Astrocyte of the cerebellum (primary cell): ENCODE measurements at regions not wholly inside any gene's neighbourhood (a gene's known extent, or its start where the extent isn't known, plus 50 kb on each side); places are given as distances from the start of the nearest gene placed in this dataset.
"Not testable (repeated sequence)": the region's sequence is repeated elsewhere in the genome, so short reads cannot be mapped to it uniquely, and the experiment has no call there.

ENCODE experiments used
- DNase-seq: peaks from one replicate; pipeline ENCODE4 v3.0.0-alpha.2; 2011; ENCODE audit warnings: low read depth
- H3K4me3 ChIP-seq: 2 replicates; pipeline ENCODE4 v1.5.1; 2011; ENCODE audit warnings: mild to moderate bottlenecking, low read depth, low read length, moderate library complexity
- in situ Hi-C: cut with HindIII; loops from 2 replicates; pipeline ENCODE4 v1.10.0; 2017; ENCODE audit warnings: low sequenced_read_pairs
- TF ChIP-seq, protein P1 (sequence below): IDR thresholded peaks from 2 replicates; pipeline ENCODE4 v1.5.1; 2012; ENCODE audit warnings: low read length, low read depth, moderate library complexity, mild to moderate bottlenecking; ENCODE audit errors: missing control alignments

DNA sequence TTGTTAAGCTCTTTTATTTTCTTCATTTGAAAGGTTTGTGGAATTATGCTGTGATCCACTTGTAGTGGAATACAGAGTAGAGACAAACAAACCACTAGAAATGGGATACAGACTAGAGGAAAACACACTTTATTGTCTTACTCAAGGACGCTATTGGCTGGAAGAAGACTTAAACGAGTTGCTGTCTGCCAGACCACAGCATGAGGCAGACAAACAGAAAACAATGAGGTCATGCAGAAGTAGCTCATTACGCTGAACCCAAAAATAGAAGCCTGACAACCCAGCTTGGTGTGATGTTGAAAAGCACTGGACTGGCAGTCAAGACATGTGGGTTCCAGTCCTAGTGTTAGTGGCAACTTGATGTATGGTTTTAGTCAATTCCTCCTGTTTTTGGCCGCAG lies 62.4 kb upstream of the P3H2 start:
- H3K4me3 ChIP-seq, result no peak overlapping the region
- DNase-seq, result peak; percentile 94
- TF ChIP-seq, protein P1, sequence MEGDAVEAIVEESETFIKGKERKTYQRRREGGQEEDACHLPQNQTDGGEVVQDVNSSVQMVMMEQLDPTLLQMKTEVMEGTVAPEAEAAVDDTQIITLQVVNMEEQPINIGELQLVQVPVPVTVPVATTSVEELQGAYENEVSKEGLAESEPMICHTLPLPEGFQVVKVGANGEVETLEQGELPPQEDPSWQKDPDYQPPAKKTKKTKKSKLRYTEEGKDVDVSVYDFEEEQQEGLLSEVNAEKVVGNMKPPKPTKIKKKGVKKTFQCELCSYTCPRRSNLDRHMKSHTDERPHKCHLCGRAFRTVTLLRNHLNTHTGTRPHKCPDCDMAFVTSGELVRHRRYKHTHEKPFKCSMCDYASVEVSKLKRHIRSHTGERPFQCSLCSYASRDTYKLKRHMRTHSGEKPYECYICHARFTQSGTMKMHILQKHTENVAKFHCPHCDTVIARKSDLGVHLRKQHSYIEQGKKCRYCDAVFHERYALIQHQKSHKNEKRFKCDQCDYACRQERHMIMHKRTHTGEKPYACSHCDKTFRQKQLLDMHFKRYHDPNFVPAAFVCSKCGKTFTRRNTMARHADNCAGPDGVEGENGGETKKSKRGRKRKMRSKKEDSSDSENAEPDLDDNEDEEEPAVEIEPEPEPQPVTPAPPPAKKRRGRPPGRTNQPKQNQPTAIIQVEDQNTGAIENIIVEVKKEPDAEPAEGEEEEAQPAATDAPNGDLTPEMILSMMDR, result no peak
- in situ Hi-C loops, result no loop called here

DNA sequence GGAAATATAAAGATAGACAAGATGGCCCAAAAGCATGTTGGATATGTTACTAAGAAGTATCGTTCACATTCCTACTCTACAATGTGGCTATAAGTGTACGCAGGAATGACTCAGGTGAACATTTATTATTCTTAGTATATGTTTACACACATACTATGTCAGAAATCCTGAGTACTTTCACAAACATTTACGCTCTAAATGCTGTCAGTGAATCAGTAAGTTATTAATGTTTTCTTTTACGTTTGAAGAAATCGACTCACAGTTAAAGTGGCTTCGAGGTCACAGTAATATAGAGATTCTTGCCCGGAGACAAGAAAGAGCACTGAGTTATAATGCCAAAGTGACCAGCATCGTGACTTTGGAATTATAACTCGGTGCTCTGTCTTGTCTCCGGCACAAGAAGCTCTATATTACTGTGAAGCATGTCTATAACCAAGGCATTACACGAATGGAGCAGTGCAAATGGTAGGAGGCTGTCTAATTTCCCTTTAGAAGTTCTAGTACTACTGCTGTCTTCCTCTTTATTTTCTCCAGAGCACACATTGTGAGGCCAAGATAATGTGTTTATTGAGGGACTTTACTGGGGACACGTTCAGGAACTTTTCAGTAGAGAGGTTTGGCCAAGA lies 61.8 kb upstream of the P3H2 start:
- in situ Hi-C loops, result no loop called here
- no peak for DNase-seq
- H3K4me3 ChIP-seq, result no peak overlapping the region
- TF ChIP-seq, protein P1, result no peak

DNA sequence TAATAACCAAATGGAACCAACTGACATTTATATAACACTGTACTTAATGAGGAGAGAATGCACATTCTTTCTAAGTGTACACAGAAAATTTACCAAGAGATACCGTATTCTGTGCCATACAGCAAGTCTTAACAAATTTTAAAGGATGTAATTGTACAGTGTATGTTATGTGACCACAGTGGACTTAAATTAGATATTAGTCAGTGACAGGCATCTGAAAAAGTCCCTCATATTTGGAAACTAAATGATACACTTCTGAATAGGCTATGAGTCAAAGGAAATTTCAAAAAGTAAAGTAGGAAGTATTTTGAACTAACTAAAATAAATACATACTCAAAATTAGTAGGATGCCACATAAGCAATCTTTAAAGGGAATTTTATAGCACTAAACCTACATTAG lies 59.6 kb upstream of the P3H2 start:
- in situ Hi-C loops, result no loop called here
- H3K4me3 ChIP-seq, result no peak overlapping the region

DNA sequence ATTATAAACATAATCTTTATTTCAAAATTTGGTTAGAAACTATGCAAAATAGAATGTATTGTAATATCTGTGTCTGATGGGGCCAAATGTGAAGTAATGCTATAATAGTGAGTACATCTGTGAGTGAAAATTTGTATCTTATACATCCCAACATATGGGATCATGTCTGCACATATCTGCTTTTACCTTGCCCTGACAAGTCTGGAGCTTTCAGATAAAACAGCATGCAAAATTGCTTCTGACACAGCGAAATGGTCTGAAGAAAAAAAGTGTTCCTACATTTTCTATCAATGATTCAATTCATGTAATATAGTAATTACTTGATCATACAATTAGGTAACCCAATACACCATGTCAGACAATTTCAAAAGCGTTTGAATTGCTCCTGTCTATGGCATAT lies 58.1 kb upstream of the P3H2 start:
- in situ Hi-C loops, result no loop called here
- H3K4me3 ChIP-seq, result no peak overlapping the region
- no peak for DNase-seq
- TF ChIP-seq, protein P1, result no peak

More for the DNA sequence above, 59.6 kb upstream of the P3H2 start:
- TF ChIP-seq, protein P1, result no peak
- DNase-seq, result no peak

DNA sequence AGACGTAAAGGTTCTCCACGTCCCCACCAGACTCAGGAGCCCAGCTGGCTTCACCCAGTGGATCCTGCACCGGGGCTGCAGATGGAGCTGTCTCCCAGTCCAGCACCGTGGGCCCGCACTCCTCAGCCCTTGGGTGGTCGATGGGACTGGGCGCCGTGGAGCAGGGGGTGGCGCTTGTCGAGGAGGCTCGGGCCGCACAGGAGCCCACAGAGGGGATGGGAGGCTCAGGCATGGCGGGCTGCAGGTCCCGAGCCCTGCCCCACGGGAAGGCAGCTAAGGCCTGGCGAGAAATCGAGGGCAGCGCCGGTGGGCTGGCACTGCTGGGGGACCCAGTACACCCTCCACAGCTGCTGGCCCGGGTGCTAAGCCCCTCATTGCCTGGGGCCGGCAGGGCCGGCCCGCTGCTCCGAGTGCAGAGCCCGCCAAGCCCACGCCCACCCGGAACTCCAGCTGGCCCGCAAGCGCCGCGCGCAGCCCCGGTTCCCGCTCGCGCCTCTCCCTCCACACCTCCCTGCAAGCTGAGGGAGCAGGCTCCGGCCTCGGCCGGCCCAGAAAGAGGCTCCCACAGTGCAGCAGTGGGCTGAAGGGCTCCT lies 56.3 kb upstream of the P3H2 start:
- in situ Hi-C loops, H3K4me3 ChIP-seq, DNase-seq: not testable (repeated sequence)

DNA sequence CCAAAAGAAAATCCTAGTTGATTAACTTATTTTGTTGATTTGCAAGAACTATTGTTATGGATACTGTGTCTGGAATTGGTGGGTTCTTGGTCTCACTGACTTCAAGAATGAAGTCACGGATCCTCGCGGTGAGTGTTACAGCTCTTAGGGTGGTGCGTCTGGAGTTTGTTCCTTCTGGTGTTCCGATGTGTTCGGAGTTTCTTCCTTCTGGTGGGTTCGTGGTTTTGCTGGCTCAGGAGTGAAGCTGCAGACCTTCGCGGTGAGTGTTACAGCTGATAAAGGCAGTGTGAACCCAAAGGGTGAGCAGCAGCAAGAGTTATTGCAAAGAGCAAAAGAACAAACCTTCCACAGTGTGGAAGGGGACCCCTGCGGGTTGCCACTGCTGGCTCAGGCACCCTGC lies 55.4 kb upstream of the P3H2 start:
- H3K4me3 ChIP-seq, DNase-seq, in situ Hi-C loops: not testable (repeated sequence)

DNA sequence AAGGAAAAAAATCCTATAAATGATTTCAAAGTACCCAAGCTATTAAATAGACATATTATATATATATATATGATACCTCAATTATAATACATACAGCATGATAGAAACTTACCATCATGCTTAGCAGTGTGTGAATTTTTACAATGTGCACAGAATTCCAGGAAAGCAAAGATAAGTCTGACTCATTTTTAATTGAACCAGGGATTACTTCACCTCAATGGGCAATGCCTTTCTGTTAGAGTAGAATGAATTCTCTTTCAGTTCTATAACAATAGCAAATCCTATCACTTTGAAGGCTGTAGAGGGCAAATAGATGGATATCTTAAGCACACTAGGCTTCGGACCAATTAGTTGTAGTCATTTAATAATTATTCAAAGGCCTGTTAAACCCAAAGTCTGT lies 54.8 kb upstream of the P3H2 start:
- in situ Hi-C loops, result no loop called here
- TF ChIP-seq, protein P1, result no peak
- no peak for DNase-seq
- no peak overlapping the region for H3K4me3 ChIP-seq
